GM23338 (cell line): ENCODE measurements at regions not wholly inside any gene's neighbourhood (a gene's known extent, or its start where the extent isn't known, plus 50 kb on each side); places are given as distances from the start of the nearest gene placed in this dataset.

ENCODE experiments used
- ATAC-seq: fragments of 200-7000 bp; cut with Tn5 transposase; 3 replicates; pipeline ENCODE4 v1.9.1; 2020
- DNase-seq: peaks from one replicate; pipeline ENCODE4 v3.0.0-alpha.2; 2015; ENCODE audit warnings: low spot score
- H2AFZ ChIP-seq: fragments of 200-600 bp; sonication (generic); 2 replicates; pipeline ENCODE4 v1.8.0; 2016; ENCODE audit warnings: antibody characterized with exemption, mild to moderate bottlenecking, moderate library complexity
- H3F3A ChIP-seq: fragments of 200-600 bp; sonication (generic); replicated peaks from 2 replicates; pipeline ENCODE4 v1.8.0; 2017; ENCODE audit warnings: antibody characterized with exemption, mixed run types, low read depth
- H3K27ac ChIP-seq: fragments of 200-600 bp; sonication (generic); 2 replicates; pipeline ENCODE4 v1.6.1; 2016; ENCODE audit warnings: low read depth
- H3K27me3 ChIP-seq: fragments of 200-600 bp; sonication (generic); 2 replicates; pipeline ENCODE4 v1.8.0; 2016; ENCODE audit warnings: mild to moderate bottlenecking, mixed run types, moderate library complexity; ENCODE audit not compliant: insufficient read depth
- H3K36me3 ChIP-seq: fragments of 200-600 bp; sonication (generic); 2 replicates; pipeline ENCODE4 v1.8.0; 2016; ENCODE audit warnings: mild to moderate bottlenecking; ENCODE audit not compliant: insufficient read depth
- H3K4me1 ChIP-seq: fragments of 200-600 bp; sonication (generic); 2 replicates; pipeline ENCODE4 v1.8.0; 2016; ENCODE audit warnings: mild to moderate bottlenecking, moderate library complexity; ENCODE audit not compliant: insufficient read depth
- H3K4me2 ChIP-seq: fragments of 200-600 bp; sonication (generic); 2 replicates; pipeline ENCODE4 v1.7.1; 2017; ENCODE audit warnings: mixed run types
- H3K4me3 ChIP-seq: fragments of 200-600 bp; sonication (generic); 2 replicates; pipeline ENCODE4 v1.6.1; 2016; ENCODE audit warnings: mixed run types
- H3K79me2 ChIP-seq: fragments of 200-600 bp; sonication (generic); replicated peaks from 2 replicates; pipeline ENCODE4 v1.8.0; 2017; ENCODE audit warnings: mild to moderate bottlenecking; ENCODE audit not compliant: insufficient read depth
- H3K9me2 ChIP-seq: fragments of 200-600 bp; sonication (generic); 2 replicates; pipeline ENCODE4 v1.8.0; 2017; ENCODE audit not compliant: insufficient read depth
- H4K20me1 ChIP-seq: fragments of 200-600 bp; sonication (generic); replicated peaks from 2 replicates; pipeline ENCODE4 v1.8.0; 2017; ENCODE audit warnings: mild to moderate bottlenecking; ENCODE audit not compliant: insufficient read depth
- H3K27ac Mint-ChIP-seq: 2 replicates; pipeline ENCODE4 v1.8.0; 2020; ENCODE audit warnings: inconsistent platforms, mild to moderate bottlenecking, moderate library complexity, mixed read lengths
- H3K27me3 Mint-ChIP-seq: 3 replicates; pipeline ENCODE4 v1.8.0; 2022; ENCODE audit warnings: low read depth, mild to moderate bottlenecking, moderate library complexity, mixed read lengths, inconsistent platforms; ENCODE audit not compliant: insufficient read depth, poor library complexity
- H3K36me3 Mint-ChIP-seq: 3 replicates; pipeline ENCODE4 v1.8.0; 2021; ENCODE audit warnings: low read depth, mild to moderate bottlenecking, inconsistent platforms, moderate library complexity, mixed read lengths
- H3K4me1 Mint-ChIP-seq: 3 replicates; pipeline ENCODE4 v1.8.0; 2020; ENCODE audit warnings: mild to moderate bottlenecking, inconsistent platforms, mixed read lengths
- H3K4me3 Mint-ChIP-seq: 3 replicates; pipeline ENCODE4 v1.8.0; 2021; ENCODE audit warnings: moderate library complexity, mild to moderate bottlenecking, inconsistent platforms, mixed read lengths
- H3K9me3 Mint-ChIP-seq: 3 replicates; pipeline ENCODE4 v1.8.0; 2020; ENCODE audit warnings: moderate library complexity, mild to moderate bottlenecking, inconsistent platforms, mixed read lengths
- CREB1 ChIP-seq: fragments of 250-450 bp; sonication (Bioruptor Pico); IDR thresholded peaks from 2 replicates; pipeline ENCODE4 v1.5.0; 2020; ENCODE audit warnings: low read depth, mild to moderate bottlenecking, moderate library complexity
- EZH2 ChIP-seq: fragments of 200-600 bp; sonication (generic); IDR thresholded peaks from one replicate; pipeline ENCODE4 v1.8.0; 2017; ENCODE audit warnings: antibody characterized with exemption, mild to moderate bottlenecking, low read depth; ENCODE audit not compliant: unreplicated experiment
- EZH2phosphoT487 ChIP-seq: fragments of 200-600 bp; sonication (generic); IDR thresholded peaks from one replicate; pipeline ENCODE4 v1.8.1; 2018; ENCODE audit warnings: antibody characterized with exemption; ENCODE audit not compliant: unreplicated experiment
- JUNB ChIP-seq: IDR thresholded peaks from one replicate; pipeline ENCODE4 v1.6.1; 2016; ENCODE audit warnings: antibody characterized with exemption; ENCODE audit not compliant: unreplicated experiment
- NANOG ChIP-seq: IDR thresholded peaks from 2 replicates; pipeline ENCODE4 v1.6.1; 2016; ENCODE audit warnings: antibody characterized with exemption, borderline replicate concordance
- POLR2AphosphoS5 ChIP-seq: IDR thresholded peaks from 2 replicates; pipeline ENCODE4 v1.6.1; 2016; ENCODE audit warnings: antibody characterized with exemption, low read depth
- REST ChIP-seq: IDR thresholded peaks from one replicate; pipeline ENCODE4 v1.6.1; 2018; ENCODE audit warnings: antibody characterized with exemption; ENCODE audit not compliant: unreplicated experiment
- STAT1 ChIP-seq: IDR thresholded peaks from one replicate; pipeline ENCODE4 v1.6.1; 2016; ENCODE audit warnings: antibody characterized with exemption; ENCODE audit not compliant: unreplicated experiment
- ZNF114 ChIP-seq: fragments of 250-450 bp; sonication (Bioruptor Pico); IDR thresholded peaks from 2 replicates; pipeline ENCODE4 v1.5.0; 2020; ENCODE audit warnings: mild to moderate bottlenecking, moderate library complexity
- ZNF331 ChIP-seq: fragments of 250-450 bp; sonication (Bioruptor Pico); IDR thresholded peaks from 2 replicates; pipeline ENCODE4 v1.5.0; 2020; ENCODE audit warnings: low read depth, mild to moderate bottlenecking, moderate library complexity
- TF ChIP-seq, protein P1 (sequence below), 2 experiments: fragments of 200-600 bp in 1 of 2; sonication (generic) in 1 of 2; conservative IDR thresholded peaks; 2 replicates each; pipeline versions ENCODE4 v1.5.1 to v1.6.1; 2016 to 2017; ENCODE audit warnings: antibody characterized with exemption in 2 of 2, low read depth in 2 of 2, mild to moderate bottlenecking in 2 of 2, moderate library complexity in 1 of 2
- TF ChIP-seq, protein P2 (sequence below): fragments of 250-450 bp; sonication (Bioruptor Pico); IDR thresholded peaks from 2 replicates; pipeline ENCODE4 v1.5.0; 2020; ENCODE audit warnings: mild to moderate bottlenecking, moderate library complexity
- TF ChIP-seq, protein P3 (sequence below): IDR thresholded peaks from 2 replicates; pipeline ENCODE4 v1.6.1; 2016; ENCODE audit warnings: antibody characterized with exemption

DNA sequence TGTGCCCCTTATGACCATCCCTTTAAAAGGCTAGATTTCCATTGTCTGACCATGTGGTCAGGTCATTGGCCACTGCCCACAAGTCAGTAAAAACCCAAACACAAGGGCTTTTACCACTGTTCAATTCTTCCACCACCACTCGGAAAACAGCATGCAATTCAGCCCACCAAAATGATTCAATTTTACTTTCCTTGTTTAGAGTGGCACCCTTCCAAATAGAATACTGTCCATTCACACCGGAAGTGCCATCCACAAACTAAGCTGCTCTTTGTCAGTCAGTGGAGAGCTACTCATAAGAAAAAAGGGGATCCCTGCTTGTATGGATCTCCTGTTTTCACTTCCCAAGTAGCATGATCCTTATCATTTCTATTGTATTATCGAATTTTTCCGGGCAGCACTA is 350.7 kb upstream of the MBL2 start:
- Histone ChIP-seq H3K9me2 (peaks cover 17% of the 10 kb centered on the region; the same call in 1 of the 2 replicates), H3K4me2 (no peak overlapping the region), H4K20me1 (no peaks in the 10 kb centered on the region), H3K79me2 (no peaks in the 10 kb centered on the region), H3F3A (no peaks in the 10 kb centered on the region), H2AFZ (no peak overlapping the region), H3K4me1 (no peaks in the 10 kb centered on the region), H3K4me3 (no peak overlapping the region), H3K27ac (no peak overlapping the region), H3K27me3 (no peaks in the 10 kb centered on the region), H3K36me3 (no peaks in the 10 kb centered on the region)
- Mint-ChIP-seq H3K27ac (no peak overlapping the region), H3K4me3 (no peak overlapping the region), H3K4me1 (no peaks in the 10 kb centered on the region), H3K27me3 (peaks cover 4% of the 10 kb centered on the region), H3K9me3 (no peaks in the 10 kb centered on the region; the same call in 2 of the 3 replicates), H3K36me3 (no peaks in the 10 kb centered on the region)
- no peak for ATAC-seq
- TF ChIP-seq, protein P1, sequence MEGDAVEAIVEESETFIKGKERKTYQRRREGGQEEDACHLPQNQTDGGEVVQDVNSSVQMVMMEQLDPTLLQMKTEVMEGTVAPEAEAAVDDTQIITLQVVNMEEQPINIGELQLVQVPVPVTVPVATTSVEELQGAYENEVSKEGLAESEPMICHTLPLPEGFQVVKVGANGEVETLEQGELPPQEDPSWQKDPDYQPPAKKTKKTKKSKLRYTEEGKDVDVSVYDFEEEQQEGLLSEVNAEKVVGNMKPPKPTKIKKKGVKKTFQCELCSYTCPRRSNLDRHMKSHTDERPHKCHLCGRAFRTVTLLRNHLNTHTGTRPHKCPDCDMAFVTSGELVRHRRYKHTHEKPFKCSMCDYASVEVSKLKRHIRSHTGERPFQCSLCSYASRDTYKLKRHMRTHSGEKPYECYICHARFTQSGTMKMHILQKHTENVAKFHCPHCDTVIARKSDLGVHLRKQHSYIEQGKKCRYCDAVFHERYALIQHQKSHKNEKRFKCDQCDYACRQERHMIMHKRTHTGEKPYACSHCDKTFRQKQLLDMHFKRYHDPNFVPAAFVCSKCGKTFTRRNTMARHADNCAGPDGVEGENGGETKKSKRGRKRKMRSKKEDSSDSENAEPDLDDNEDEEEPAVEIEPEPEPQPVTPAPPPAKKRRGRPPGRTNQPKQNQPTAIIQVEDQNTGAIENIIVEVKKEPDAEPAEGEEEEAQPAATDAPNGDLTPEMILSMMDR (conservative IDR thresholded peaks at IDR 0.05; ENCODE audit: low read depth in 2 of 2): no peak
- no peak for TF ChIP-seq REST
- TF ChIP-seq JUNB: no peak
- TF ChIP-seq ZNF114 (CRISPR knock-in tag): no peak
- TF ChIP-seq STAT1: no peak
- TF ChIP-seq, protein P2, sequence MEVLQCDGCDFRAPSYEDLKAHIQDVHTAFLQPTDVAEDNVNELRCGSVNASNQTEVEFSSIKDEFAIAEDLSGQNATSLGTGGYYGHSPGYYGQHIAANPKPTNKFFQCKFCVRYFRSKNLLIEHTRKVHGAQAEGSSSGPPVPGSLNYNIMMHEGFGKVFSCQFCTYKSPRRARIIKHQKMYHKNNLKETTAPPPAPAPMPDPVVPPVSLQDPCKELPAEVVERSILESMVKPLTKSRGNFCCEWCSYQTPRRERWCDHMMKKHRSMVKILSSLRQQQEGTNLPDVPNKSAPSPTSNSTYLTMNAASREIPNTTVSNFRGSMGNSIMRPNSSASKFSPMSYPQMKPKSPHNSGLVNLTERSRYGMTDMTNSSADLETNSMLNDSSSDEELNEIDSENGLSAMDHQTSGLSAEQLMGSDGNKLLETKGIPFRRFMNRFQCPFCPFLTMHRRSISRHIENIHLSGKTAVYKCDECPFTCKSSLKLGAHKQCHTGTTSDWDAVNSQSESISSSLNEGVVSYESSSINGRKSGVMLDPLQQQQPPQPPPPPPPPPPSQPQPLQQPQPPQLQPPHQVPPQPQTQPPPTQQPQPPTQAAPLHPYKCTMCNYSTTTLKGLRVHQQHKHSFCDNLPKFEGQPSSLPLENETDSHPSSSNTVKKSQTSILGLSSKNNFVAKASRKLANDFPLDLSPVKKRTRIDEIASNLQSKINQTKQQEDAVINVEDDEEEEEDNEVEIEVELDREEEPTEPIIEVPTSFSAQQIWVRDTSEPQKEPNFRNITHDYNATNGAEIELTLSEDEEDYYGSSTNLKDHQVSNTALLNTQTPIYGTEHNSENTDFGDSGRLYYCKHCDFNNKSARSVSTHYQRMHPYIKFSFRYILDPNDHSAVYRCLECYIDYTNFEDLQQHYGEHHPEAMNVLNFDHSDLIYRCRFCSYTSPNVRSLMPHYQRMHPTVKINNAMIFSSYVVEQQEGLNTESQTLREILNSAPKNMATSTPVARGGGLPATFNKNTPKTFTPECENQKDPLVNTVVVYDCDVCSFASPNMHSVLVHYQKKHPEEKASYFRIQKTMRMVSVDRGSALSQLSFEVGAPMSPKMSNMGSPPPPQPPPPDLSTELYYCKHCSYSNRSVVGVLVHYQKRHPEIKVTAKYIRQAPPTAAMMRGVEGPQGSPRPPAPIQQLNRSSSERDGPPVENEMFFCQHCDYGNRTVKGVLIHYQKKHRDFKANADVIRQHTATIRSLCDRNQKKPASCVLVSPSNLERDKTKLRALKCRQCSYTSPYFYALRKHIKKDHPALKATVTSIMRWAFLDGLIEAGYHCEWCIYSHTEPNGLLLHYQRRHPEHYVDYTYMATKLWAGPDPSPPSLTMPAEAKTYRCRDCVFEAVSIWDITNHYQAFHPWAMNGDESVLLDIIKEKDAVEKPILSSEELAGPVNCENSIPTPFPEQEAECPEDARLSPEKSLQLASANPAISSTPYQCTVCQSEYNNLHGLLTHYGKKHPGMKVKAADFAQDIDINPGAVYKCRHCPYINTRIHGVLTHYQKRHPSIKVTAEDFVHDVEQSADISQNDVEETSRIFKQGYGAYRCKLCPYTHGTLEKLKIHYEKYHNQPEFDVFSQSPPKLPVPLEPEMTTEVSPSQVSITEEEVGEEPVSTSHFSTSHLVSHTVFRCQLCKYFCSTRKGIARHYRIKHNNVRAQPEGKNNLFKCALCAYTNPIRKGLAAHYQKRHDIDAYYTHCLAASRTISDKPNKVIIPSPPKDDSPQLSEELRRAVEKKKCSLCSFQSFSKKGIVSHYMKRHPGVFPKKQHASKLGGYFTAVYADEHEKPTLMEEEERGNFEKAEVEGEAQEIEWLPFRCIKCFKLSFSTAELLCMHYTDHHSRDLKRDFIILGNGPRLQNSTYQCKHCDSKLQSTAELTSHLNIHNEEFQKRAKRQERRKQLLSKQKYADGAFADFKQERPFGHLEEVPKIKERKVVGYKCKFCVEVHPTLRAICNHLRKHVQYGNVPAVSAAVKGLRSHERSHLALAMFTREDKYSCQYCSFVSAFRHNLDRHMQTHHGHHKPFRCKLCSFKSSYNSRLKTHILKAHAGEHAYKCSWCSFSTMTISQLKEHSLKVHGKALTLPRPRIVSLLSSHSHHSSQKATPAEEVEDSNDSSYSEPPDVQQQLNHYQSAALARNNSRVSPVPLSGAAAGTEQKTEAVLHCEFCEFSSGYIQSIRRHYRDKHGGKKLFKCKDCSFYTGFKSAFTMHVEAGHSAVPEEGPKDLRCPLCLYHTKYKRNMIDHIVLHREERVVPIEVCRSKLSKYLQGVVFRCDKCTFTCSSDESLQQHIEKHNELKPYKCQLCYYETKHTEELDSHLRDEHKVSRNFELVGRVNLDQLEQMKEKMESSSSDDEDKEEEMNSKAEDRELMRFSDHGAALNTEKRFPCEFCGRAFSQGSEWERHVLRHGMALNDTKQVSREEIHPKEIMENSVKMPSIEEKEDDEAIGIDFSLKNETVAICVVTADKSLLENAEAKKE (CRISPR knock-in tag): no peak
- no peak for TF ChIP-seq EZH2phosphoT487
- TF ChIP-seq, protein P3, sequence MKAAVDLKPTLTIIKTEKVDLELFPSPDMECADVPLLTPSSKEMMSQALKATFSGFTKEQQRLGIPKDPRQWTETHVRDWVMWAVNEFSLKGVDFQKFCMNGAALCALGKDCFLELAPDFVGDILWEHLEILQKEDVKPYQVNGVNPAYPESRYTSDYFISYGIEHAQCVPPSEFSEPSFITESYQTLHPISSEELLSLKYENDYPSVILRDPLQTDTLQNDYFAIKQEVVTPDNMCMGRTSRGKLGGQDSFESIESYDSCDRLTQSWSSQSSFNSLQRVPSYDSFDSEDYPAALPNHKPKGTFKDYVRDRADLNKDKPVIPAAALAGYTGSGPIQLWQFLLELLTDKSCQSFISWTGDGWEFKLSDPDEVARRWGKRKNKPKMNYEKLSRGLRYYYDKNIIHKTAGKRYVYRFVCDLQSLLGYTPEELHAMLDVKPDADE: no peak
- TF ChIP-seq CREB1: no peak
- no peak for TF ChIP-seq EZH2
- no peak for TF ChIP-seq NANOG
- TF ChIP-seq ZNF331: no peak
- no peak for TF ChIP-seq POLR2AphosphoS5
- DNase-seq: no peak
